ENCODE measurements at regions not wholly inside any gene's neighbourhood (a gene's known extent, or its start where the extent isn't known, plus 50 kb on each side); places are given as distances from the start of the nearest gene placed in this dataset.

GRCh38 chr6:121020656-121021055 is 313.6 kb downstream of the TBC1D32 start:
- Mint-ChIP-seq H3K4me1 (ENCODE audit: low read depth) (no peaks in the 10 kb centered on the region), H3K9me3 (peaks cover 9% of the 10 kb centered on the region), H3K36me3 (ENCODE audit: low read depth) (no peaks in the 10 kb centered on the region), H3K4me3 (no peak overlapping the region), H3K27ac (no peak overlapping the region), H3K27me3 (ENCODE audit: low read depth) (no peaks in the 10 kb centered on the region)

GRCh38 chr6:121008553-121008952 is 325.7 kb downstream of the TBC1D32 start:
- Mint-ChIP-seq H3K27ac (no peak overlapping the region), H3K4me1 (ENCODE audit: low read depth) (no peaks in the 10 kb centered on the region), H3K9me3 (peaks cover 5% of the 10 kb centered on the region), H3K4me3 (no peak overlapping the region), H3K27me3 (ENCODE audit: low read depth) (no peaks in the 10 kb centered on the region), H3K36me3 (ENCODE audit: low read depth) (no peaks in the 10 kb centered on the region)

- Mint-ChIP-seq H3K27ac (no peak overlapping the region), H3K27me3 (ENCODE audit: low read depth) (no peaks in the 10 kb centered on the region), H3K4me1 (ENCODE audit: low read depth) (no peaks in the 10 kb centered on the region), H3K9me3 (peaks cover 5% of the 10 kb centered on the region), H3K4me3 (no peak overlapping the region), H3K36me3 (ENCODE audit: low read depth) (no peaks in the 10 kb centered on the region)
These were observed 328.3 kb downstream of the TBC1D32 start for GRCh38 chr6:121006024-121006423.

- Mint-ChIP-seq H3K36me3 (ENCODE audit: low read depth) (no peaks in the 10 kb centered on the region), H3K9me3 (no peaks in the 10 kb centered on the region), H3K4me3 (no peak overlapping the region), H3K27ac (no peak overlapping the region), H3K4me1 (ENCODE audit: low read depth) (no peaks in the 10 kb centered on the region), H3K27me3 (ENCODE audit: low read depth) (no peaks in the 10 kb centered on the region)
These were observed 333.9 kb downstream of the TBC1D32 start for GRCh38 chr6:121000381-121000780.

- Mint-ChIP-seq H3K36me3 (ENCODE audit: low read depth) (no peaks in the 10 kb centered on the region), H3K4me3 (no peak overlapping the region), H3K27ac (no peak overlapping the region), H3K27me3 (ENCODE audit: low read depth) (no peaks in the 10 kb centered on the region), H3K9me3 (no peaks in the 10 kb centered on the region), H3K4me1 (ENCODE audit: low read depth) (no peaks in the 10 kb centered on the region)
These were observed 337.9 kb downstream of the TBC1D32 start for GRCh38 chr6:120996340-120996739.

GRCh38 chr6:120994573-120994967 is 339.7 kb downstream of the TBC1D32 start:
- no peaks in the 10 kb centered on the region for H3K4me1 Mint-ChIP-seq (ENCODE audit: low read depth)
- H3K4me3 Mint-ChIP-seq, result no peak overlapping the region
- H3K9me3 Mint-ChIP-seq, result no peaks in the 10 kb centered on the region
- no peaks in the 10 kb centered on the region for H3K36me3 Mint-ChIP-seq (ENCODE audit: low read depth)
- H3K27ac Mint-ChIP-seq, result no peak overlapping the region
- H3K27me3 Mint-ChIP-seq (ENCODE audit: low read depth), result no peaks in the 10 kb centered on the region

- H3K4me3 Mint-ChIP-seq, result no peak overlapping the region
- no peaks in the 10 kb centered on the region for H3K4me1 Mint-ChIP-seq (ENCODE audit: low read depth)
- no peaks in the 10 kb centered on the region for H3K36me3 Mint-ChIP-seq (ENCODE audit: low read depth)
- no peaks in the 10 kb centered on the region for H3K9me3 Mint-ChIP-seq
- no peak overlapping the region for H3K27ac Mint-ChIP-seq
- no peaks in the 10 kb centered on the region for H3K27me3 Mint-ChIP-seq (ENCODE audit: low read depth)
These were observed 340.2 kb downstream of the TBC1D32 start for GRCh38 chr6:120993929-120994572.

- H3K4me1 Mint-ChIP-seq (ENCODE audit: low read depth), result no peaks in the 10 kb centered on the region
- H3K27ac Mint-ChIP-seq, result no peak overlapping the region
- H3K4me3 Mint-ChIP-seq, result no peak overlapping the region
These were observed 342.0 kb downstream of the TBC1D32 start for GRCh38 chr6:120992257-120992656.

GRCh38 chr6:120990866-120991265 is 343.4 kb downstream of the TBC1D32 start:
- Mint-ChIP-seq H3K27me3 (ENCODE audit: low read depth) (no peaks in the 10 kb centered on the region), H3K36me3 (ENCODE audit: low read depth) (no peaks in the 10 kb centered on the region), H3K4me3 (no peak overlapping the region), H3K4me1 (ENCODE audit: low read depth) (no peaks in the 10 kb centered on the region), H3K9me3 (no peaks in the 10 kb centered on the region), H3K27ac (no peak overlapping the region)

More at GRCh38 chr6:120992257-120992656, 342.0 kb downstream of the TBC1D32 start:
- H3K36me3 Mint-ChIP-seq (ENCODE audit: low read depth), result no peaks in the 10 kb centered on the region
- no peaks in the 10 kb centered on the region for H3K27me3 Mint-ChIP-seq (ENCODE audit: low read depth)
- H3K9me3 Mint-ChIP-seq, result no peaks in the 10 kb centered on the region

- no peaks in the 10 kb centered on the region for H3K27me3 Mint-ChIP-seq (ENCODE audit: low read depth)
- no peaks in the 10 kb centered on the region for H3K4me1 Mint-ChIP-seq (ENCODE audit: low read depth)
- H3K27ac Mint-ChIP-seq, result no peak overlapping the region
- H3K36me3 Mint-ChIP-seq (ENCODE audit: low read depth), result no peaks in the 10 kb centered on the region
- no peak overlapping the region for H3K4me3 Mint-ChIP-seq
- H3K9me3 Mint-ChIP-seq, result no peaks in the 10 kb centered on the region
These were observed 352.4 kb downstream of the TBC1D32 start for GRCh38 chr6:120981835-120982234.

- Mint-ChIP-seq H3K36me3 (ENCODE audit: low read depth) (no peaks in the 10 kb centered on the region), H3K9me3 (no peaks in the 10 kb centered on the region), H3K27ac (no peak overlapping the region), H3K4me3 (no peak overlapping the region), H3K4me1 (ENCODE audit: low read depth) (no peaks in the 10 kb centered on the region), H3K27me3 (ENCODE audit: low read depth) (no peaks in the 10 kb centered on the region)
These were observed 368.0 kb downstream of the TBC1D32 start for GRCh38 chr6:120966321-120966720.

GRCh38 chr6:120965814-120966213 is 368.5 kb downstream of the TBC1D32 start:
- no peaks in the 10 kb centered on the region for H3K27me3 Mint-ChIP-seq (ENCODE audit: low read depth)
- H3K9me3 Mint-ChIP-seq, result no peaks in the 10 kb centered on the region
- H3K4me1 Mint-ChIP-seq (ENCODE audit: low read depth), result no peaks in the 10 kb centered on the region

GRCh38 chr6:120960761-120961160 is 373.5 kb downstream of the TBC1D32 start:
- H3K4me1 Mint-ChIP-seq (ENCODE audit: low read depth), result no peaks in the 10 kb centered on the region
- no peaks in the 10 kb centered on the region for H3K27me3 Mint-ChIP-seq (ENCODE audit: low read depth)
- no peak overlapping the region for H3K27ac Mint-ChIP-seq
- no peaks in the 10 kb centered on the region for H3K9me3 Mint-ChIP-seq
- no peaks in the 10 kb centered on the region for H3K36me3 Mint-ChIP-seq (ENCODE audit: low read depth)
- no peak overlapping the region for H3K4me3 Mint-ChIP-seq

More at GRCh38 chr6:120965814-120966213, 368.5 kb downstream of the TBC1D32 start:
- no peak overlapping the region for H3K4me3 Mint-ChIP-seq
- no peaks in the 10 kb centered on the region for H3K36me3 Mint-ChIP-seq (ENCODE audit: low read depth)
- no peak overlapping the region for H3K27ac Mint-ChIP-seq

- no peaks in the 10 kb centered on the region for H3K4me1 Mint-ChIP-seq (ENCODE audit: low read depth)
- H3K9me3 Mint-ChIP-seq, result no peaks in the 10 kb centered on the region
- H3K27ac Mint-ChIP-seq, result no peak overlapping the region
- no peak overlapping the region for H3K4me3 Mint-ChIP-seq
- H3K36me3 Mint-ChIP-seq (ENCODE audit: low read depth), result no peaks in the 10 kb centered on the region
- no peaks in the 10 kb centered on the region for H3K27me3 Mint-ChIP-seq (ENCODE audit: low read depth)
These were observed 380.2 kb downstream of the TBC1D32 start for GRCh38 chr6:120954111-120954510.

- H3K36me3 Mint-ChIP-seq (ENCODE audit: low read depth), result no peaks in the 10 kb centered on the region
- no peaks in the 10 kb centered on the region for H3K9me3 Mint-ChIP-seq
- no peaks in the 10 kb centered on the region for H3K4me1 Mint-ChIP-seq (ENCODE audit: low read depth)
- H3K4me3 Mint-ChIP-seq, result no peak overlapping the region
- no peak overlapping the region for H3K27ac Mint-ChIP-seq
- H3K27me3 Mint-ChIP-seq (ENCODE audit: low read depth), result no peaks in the 10 kb centered on the region
These were observed 383.0 kb downstream of the TBC1D32 start for GRCh38 chr6:120951258-120951657.

GRCh38 chr6:120947111-120947510 is 387.2 kb downstream of the TBC1D32 start:
- H3K4me1 Mint-ChIP-seq (ENCODE audit: low read depth), result no peaks in the 10 kb centered on the region
- no peaks in the 10 kb centered on the region for H3K9me3 Mint-ChIP-seq
- H3K4me3 Mint-ChIP-seq, result no peak overlapping the region
- no peaks in the 10 kb centered on the region for H3K36me3 Mint-ChIP-seq (ENCODE audit: low read depth)
- H3K27me3 Mint-ChIP-seq (ENCODE audit: low read depth), result no peaks in the 10 kb centered on the region
- H3K27ac Mint-ChIP-seq, result no peak overlapping the region

Data from T-helper 1 cell treated with Interleukin-12 subunit alpha and Interleukin-12 subunit beta and Interleukin-4 antibody, amounts not matched to agents 30 μg/mL and 1 μg/mL, for 36 hours (primary cell).